Tibial nerve (tissue), 4 donors: ENCODE measurements at regions not wholly inside any gene's neighbourhood (a gene's known extent, or its start where the extent isn't known, plus 50 kb on each side); places are given as distances from the start of the nearest gene placed in this dataset.

ENCODE experiments used
- DNase-seq, 2 donors: peaks; one replicate each; pipeline ENCODE4 v3.0.0-alpha.2; 2019; ENCODE audit warnings: low spot score in 2 of 2
- H3K27ac ChIP-seq, 4 donors: fragments of 200-600 bp; sonication (generic) in 3 of 4; one replicate each; pipeline ENCODE4 v1.5.1; 2017 to 2019; ENCODE audit warnings: mild to moderate bottlenecking in 1 of 4
- H3K27me3 ChIP-seq, 2 donors: fragments of 200-600 bp; sonication (generic) in 1 of 2; one replicate each; pipeline versions ENCODE4 v1.5.1 to v1.6.0; 2017 to 2019
- H3K36me3 ChIP-seq, 3 donors: fragments of 200-600 bp; sonication (generic); one replicate each; pipeline ENCODE4 v1.5.1; 2018 to 2019
- H3K4me1 ChIP-seq, 4 donors: fragments of 200-600 bp; sonication (generic) in 3 of 4; one replicate each; pipeline ENCODE4 v1.5.1; 2017 to 2019
- H3K4me3 ChIP-seq, 4 donors: fragments of 200-600 bp; sonication (generic) in 3 of 4; one replicate each; pipeline ENCODE4 v1.5.1; 2017 to 2019; ENCODE audit warnings: mild to moderate bottlenecking in 1 of 4, moderate library complexity in 1 of 4
- H3K9me3 ChIP-seq, 4 donors: fragments of 200-600 bp; sonication (generic) in 3 of 4; one replicate each; pipeline ENCODE4 v1.5.1; 2017 to 2019
- CTCF ChIP-seq, 5 experiments: fragments of 200-600 bp in 3 of 5; fragments of 450-650 bp in 2 of 5; sonication (generic) in 3 of 5; IDR thresholded peaks; one replicate each; pipeline ENCODE4 v1.5.1; 2016 to 2019; ENCODE audit warnings: antibody characterized with exemption in 5 of 5, mild to moderate bottlenecking in 3 of 5, moderate library complexity in 2 of 5
- EP300 ChIP-seq, 2 donors: sonication (generic); formaldehyde crosslinking; IDR thresholded peaks; one replicate each; pipeline ENCODE4 v1.6.1; 2017; ENCODE audit warnings: antibody characterized with exemption in 2 of 2, mild to moderate bottlenecking in 1 of 2
- POLR2A ChIP-seq, 2 donors: fragments of 450-650 bp; IDR thresholded peaks; one replicate each; pipeline ENCODE4 v1.6.1; 2017; ENCODE audit warnings: antibody characterized with exemption in 2 of 2, mild to moderate bottlenecking in 2 of 2, moderate library complexity in 2 of 2
- WGBS, 2 donors: methylation state at CpG; one replicate each; pipeline ENCODE4 v1.1.5; 2018; 5-methylcytosine and 5-hydroxymethylcytosine counted together

GRCh38 chr18:6610466-6610865 is 119.0 kb upstream of the ARHGAP28 start:
- Histone ChIP-seq H3K4me1 (peaks cover 0 to 14% (median 0%) of the 10 kb centered on the region in 4 donors), H3K36me3 (no peaks in the 10 kb centered on the region), H3K4me3 (no peak overlapping the region), H3K27ac (no peak overlapping the region), H3K9me3 (no peaks in the 10 kb centered on the region), H3K27me3 (no peaks in the 10 kb centered on the region)
- TF ChIP-seq EP300 (IDR thresholded peaks at IDR 0.05) (no peak), CTCF (IDR thresholded peaks at IDR 0.05) (no peak), POLR2A (IDR thresholded peaks at IDR 0.05) (no peak)
- WGBS, 2 donors, result 58 to 63% methylated on average over 3 of the region's 3 CpGs
- no peak for DNase-seq

- DNase-seq, result no peak
- no peak overlapping the region for H3K4me3 ChIP-seq
- H3K36me3 ChIP-seq, result no peaks in the 10 kb centered on the region
- H3K9me3 ChIP-seq, result no peaks in the 10 kb centered on the region
- WGBS, 2 donors, result 24 to 36% methylated on average over 1 of the region's 1 CpG
- no peak overlapping the region for H3K27ac ChIP-seq
- H3K4me1 ChIP-seq, result peaks cover 0 to 14% (median 0%) of the 10 kb centered on the region in 4 donors
- no peak for TF ChIP-seq EP300 (IDR thresholded peaks at IDR 0.05)
- TF ChIP-seq CTCF (IDR thresholded peaks at IDR 0.05), result no peak
- no peak for TF ChIP-seq POLR2A (IDR thresholded peaks at IDR 0.05)
- H3K27me3 ChIP-seq, result no peaks in the 10 kb centered on the region
Observed at GRCh38 chr18:6613581-6613980, 115.9 kb upstream of the ARHGAP28 start.

- Histone ChIP-seq H3K36me3 (no peaks in the 10 kb centered on the region), H3K4me3 (no peak overlapping the region), H3K27ac (no peak overlapping the region), H3K4me1 (peaks cover 0 to 11% (median 0%) of the 10 kb centered on the region in 4 donors), H3K9me3 (no peaks in the 10 kb centered on the region), H3K27me3 (no peaks in the 10 kb centered on the region)
- WGBS, 2 donors, result 59 to 63% methylated on average over 4 of the region's 4 CpGs
- TF ChIP-seq EP300 (IDR thresholded peaks at IDR 0.05), result no peak
- DNase-seq, result no peak
Observed at GRCh38 chr18:6614952-6615351, 114.6 kb upstream of the ARHGAP28 start.

- 57 to 59% methylated on average over 4 of the region's 4 CpGs for WGBS, 2 donors
- Histone ChIP-seq H3K27me3 (no peaks in the 10 kb centered on the region), H3K36me3 (no peaks in the 10 kb centered on the region), H3K27ac (no peak overlapping the region), H3K4me1 (no peaks in the 10 kb centered on the region), H3K9me3 (no peaks in the 10 kb centered on the region), H3K4me3 (no peak overlapping the region)
- DNase-seq, result no peak
- TF ChIP-seq EP300 (IDR thresholded peaks at IDR 0.05), result no peak
- no peak for TF ChIP-seq CTCF (IDR thresholded peaks at IDR 0.05)
- no peak for TF ChIP-seq POLR2A (IDR thresholded peaks at IDR 0.05)
Observed at GRCh38 chr18:6616981-6617380, 112.5 kb upstream of the ARHGAP28 start.

GRCh38 chr18:6621437-6621836 is 108.1 kb upstream of the ARHGAP28 start:
- Histone ChIP-seq H3K27me3 (no peaks in the 10 kb centered on the region), H3K9me3 (no peaks in the 10 kb centered on the region), H3K27ac (no peak overlapping the region), H3K4me3 (no peak overlapping the region), H3K36me3 (no peaks in the 10 kb centered on the region), H3K4me1 (peaks cover 0 to 26% (median 5%) of the 10 kb centered on the region in 4 donors)
- DNase-seq, result no peak
- WGBS, 2 donors, result 76 to 77% methylated on average over 4 of the region's 4 CpGs
- TF ChIP-seq EP300 (IDR thresholded peaks at IDR 0.05) (no peak), POLR2A (IDR thresholded peaks at IDR 0.05) (no peak), CTCF (IDR thresholded peaks at IDR 0.05) (no peak)

- Histone ChIP-seq H3K27me3 (no peaks in the 10 kb centered on the region), H3K27ac (no peak overlapping the region), H3K4me1 (peaks cover 0 to 34% (median 5%) of the 10 kb centered on the region in 4 donors), H3K4me3 (no peak overlapping the region), H3K9me3 (no peaks in the 10 kb centered on the region), H3K36me3 (no peaks in the 10 kb centered on the region)
- 65 to 66% methylated on average over 2 of the region's 2 CpGs for WGBS, 2 donors
- TF ChIP-seq POLR2A (IDR thresholded peaks at IDR 0.05) (no peak), CTCF (IDR thresholded peaks at IDR 0.05) (no peak), EP300 (IDR thresholded peaks at IDR 0.05) (no peak)
- no peak for DNase-seq
Observed at GRCh38 chr18:6623278-6623677, 106.2 kb upstream of the ARHGAP28 start.
